GM12874 (cell line): ENCODE measurements at regions not wholly inside any gene's neighbourhood (a gene's known extent, or its start where the extent isn't known, plus 50 kb on each side); places are given as distances from the start of the nearest gene placed in this dataset.

Experiments
- CTCF ChIP-seq: IDR thresholded peaks from 2 replicates; pipeline ENCODE4 v1.5.1; 2011; ENCODE audit warnings: low read depth, mild to moderate bottlenecking, control low read depth, low read length, moderate library complexity; ENCODE audit not compliant: insufficient read depth

GRCh38 chr13:47757466-47758080 lies 243.5 kb downstream of the SUCLA2 start:
- TF ChIP-seq CTCF: no peak

- TF ChIP-seq CTCF: no peak
Measured at GRCh38 chr13:47747901-47748300, 253.2 kb downstream of the SUCLA2 start.

GRCh38 chr13:47726394-47726793 lies 274.7 kb downstream of the SUCLA2 start:
- no peak for TF ChIP-seq CTCF

GRCh38 chr13:47723898-47724297 lies 277.2 kb downstream of the SUCLA2 start:
- TF ChIP-seq CTCF: no peak

GRCh38 chr13:47719164-47719563 lies 281.9 kb downstream of the SUCLA2 start:
- no peak for TF ChIP-seq CTCF

- TF ChIP-seq CTCF: no peak
Measured at GRCh38 chr13:47718556-47718955, 282.5 kb downstream of the SUCLA2 start.

GRCh38 chr13:47708386-47708785 lies 292.7 kb downstream of the SUCLA2 start:
- no peak for TF ChIP-seq CTCF

GRCh38 chr13:47707414-47707813 lies 293.7 kb downstream of the SUCLA2 start:
- no peak for TF ChIP-seq CTCF
